A549 (cell line): ENCODE measurements at regions not wholly inside any gene's neighbourhood (a gene's known extent, or its start where the extent isn't known, plus 50 kb on each side); places are given as distances from the start of the nearest gene placed in this dataset.

Source experiments
- MAFK ChIP-seq: fragments of 450-650 bp; IDR thresholded peaks from 2 replicates; pipeline ENCODE4 v1.6.1; 2014; ENCODE audit not compliant: partially characterized antibody
- POLR2A ChIP-seq: IDR thresholded peaks from 2 replicates; pipeline ENCODE4 v1.6.1; 2012; ENCODE audit warnings: mild to moderate bottlenecking, low read length
- POLR2AphosphoS2 ChIP-seq: conservative IDR thresholded peaks from 2 replicates; pipeline ENCODE4 v1.6.1; 2012; ENCODE audit warnings: low read length, improper control_type of control experiment, inconsistent platforms
- REST ChIP-seq: fragments of 200-600 bp; sonication (generic); IDR thresholded peaks from 2 replicates; pipeline ENCODE4 v1.6.1; 2016; ENCODE audit warnings: antibody characterized with exemption, mild to moderate bottlenecking, moderate library complexity
- USF2 ChIP-seq: fragments of 450-650 bp; IDR thresholded peaks from 2 replicates; pipeline ENCODE4 v1.6.1; 2014; ENCODE audit warnings: antibody characterized with exemption
- TF ChIP-seq, protein P1 (sequence below): fragments of >200 bp; sonication (Bioruptor Twin); formaldehyde crosslinking; IDR thresholded peaks from 3 replicates; pipeline ENCODE4 v1.5.1; 2016
- TF ChIP-seq, protein P2 (sequence below): IDR thresholded peaks from 2 replicates; pipeline ENCODE4 v1.6.1; 2012; ENCODE audit warnings: low read depth, borderline replicate concordance
- TF ChIP-seq, protein P3 (sequence below): IDR thresholded peaks from 2 replicates; pipeline ENCODE4 v1.6.1; 2012

DNA sequence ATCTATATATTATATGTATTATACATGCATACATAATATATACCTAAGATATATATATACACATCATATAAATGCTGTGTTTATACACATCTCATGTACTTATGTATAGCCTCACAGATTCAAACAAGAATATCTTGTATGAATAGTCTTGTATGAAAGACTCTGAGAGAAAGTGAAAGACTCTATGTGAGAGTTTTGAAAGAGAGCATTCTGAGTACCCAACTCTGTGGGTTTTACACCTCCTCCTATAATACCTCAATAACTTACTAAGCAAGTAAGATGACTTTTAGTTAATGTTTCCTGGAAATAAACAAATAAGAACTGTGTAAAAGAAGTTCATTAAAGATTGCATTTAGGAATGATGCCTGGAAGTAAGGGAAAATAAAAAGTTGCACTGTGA lies 108.1 kb upstream of the GMNC start:
- TF ChIP-seq, protein P1, sequence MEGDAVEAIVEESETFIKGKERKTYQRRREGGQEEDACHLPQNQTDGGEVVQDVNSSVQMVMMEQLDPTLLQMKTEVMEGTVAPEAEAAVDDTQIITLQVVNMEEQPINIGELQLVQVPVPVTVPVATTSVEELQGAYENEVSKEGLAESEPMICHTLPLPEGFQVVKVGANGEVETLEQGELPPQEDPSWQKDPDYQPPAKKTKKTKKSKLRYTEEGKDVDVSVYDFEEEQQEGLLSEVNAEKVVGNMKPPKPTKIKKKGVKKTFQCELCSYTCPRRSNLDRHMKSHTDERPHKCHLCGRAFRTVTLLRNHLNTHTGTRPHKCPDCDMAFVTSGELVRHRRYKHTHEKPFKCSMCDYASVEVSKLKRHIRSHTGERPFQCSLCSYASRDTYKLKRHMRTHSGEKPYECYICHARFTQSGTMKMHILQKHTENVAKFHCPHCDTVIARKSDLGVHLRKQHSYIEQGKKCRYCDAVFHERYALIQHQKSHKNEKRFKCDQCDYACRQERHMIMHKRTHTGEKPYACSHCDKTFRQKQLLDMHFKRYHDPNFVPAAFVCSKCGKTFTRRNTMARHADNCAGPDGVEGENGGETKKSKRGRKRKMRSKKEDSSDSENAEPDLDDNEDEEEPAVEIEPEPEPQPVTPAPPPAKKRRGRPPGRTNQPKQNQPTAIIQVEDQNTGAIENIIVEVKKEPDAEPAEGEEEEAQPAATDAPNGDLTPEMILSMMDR, result no peak
- TF ChIP-seq POLR2A, result no peak
- TF ChIP-seq, protein P2, sequence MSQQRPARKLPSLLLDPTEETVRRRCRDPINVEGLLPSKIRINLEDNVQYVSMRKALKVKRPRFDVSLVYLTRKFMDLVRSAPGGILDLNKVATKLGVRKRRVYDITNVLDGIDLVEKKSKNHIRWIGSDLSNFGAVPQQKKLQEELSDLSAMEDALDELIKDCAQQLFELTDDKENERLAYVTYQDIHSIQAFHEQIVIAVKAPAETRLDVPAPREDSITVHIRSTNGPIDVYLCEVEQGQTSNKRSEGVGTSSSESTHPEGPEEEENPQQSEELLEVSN, result no peak
- no peak for TF ChIP-seq POLR2AphosphoS2
- no peak for TF ChIP-seq REST
- TF ChIP-seq, protein P3, sequence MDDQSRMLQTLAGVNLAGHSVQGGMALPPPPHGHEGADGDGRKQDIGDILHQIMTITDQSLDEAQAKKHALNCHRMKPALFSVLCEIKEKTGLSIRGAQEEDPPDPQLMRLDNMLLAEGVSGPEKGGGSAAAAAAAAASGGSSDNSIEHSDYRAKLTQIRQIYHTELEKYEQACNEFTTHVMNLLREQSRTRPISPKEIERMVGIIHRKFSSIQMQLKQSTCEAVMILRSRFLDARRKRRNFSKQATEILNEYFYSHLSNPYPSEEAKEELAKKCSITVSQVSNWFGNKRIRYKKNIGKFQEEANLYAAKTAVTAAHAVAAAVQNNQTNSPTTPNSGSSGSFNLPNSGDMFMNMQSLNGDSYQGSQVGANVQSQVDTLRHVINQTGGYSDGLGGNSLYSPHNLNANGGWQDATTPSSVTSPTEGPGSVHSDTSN, result no peak
- TF ChIP-seq MAFK, result no peak
- no peak for TF ChIP-seq USF2
